HL-60 (cell line): ENCODE measurements at regions not wholly inside any gene's neighbourhood (a gene's known extent, or its start where the extent isn't known, plus 50 kb on each side); places are given as distances from the start of the nearest gene placed in this dataset.

Experiments
- CTCF ChIP-seq: IDR thresholded peaks from one replicate; pipeline ENCODE4 v1.5.1; 2011; ENCODE audit warnings: low read length, control low read depth, inconsistent platforms; ENCODE audit not compliant: insufficient read depth
- GABPA ChIP-seq: IDR thresholded peaks from 2 replicates; pipeline ENCODE4 v1.6.1; 2012; ENCODE audit warnings: low read depth
- POLR2AphosphoS5 ChIP-seq: IDR thresholded peaks from 2 replicates; pipeline ENCODE4 v1.6.1; 2012; ENCODE audit warnings: low read depth

- TF ChIP-seq GABPA (no peak), CTCF (no peak), POLR2AphosphoS5 (no peak)
These were observed 56.5 kb upstream of the PPFIA2 start for GRCh38 chr12:81815611-81816010.
